ENCODE measurements at regions not wholly inside any gene's neighbourhood (a gene's known extent, or its start where the extent isn't known, plus 50 kb on each side); places are given as distances from the start of the nearest gene placed in this dataset.
"Not testable (repeated sequence)": the region's sequence is repeated elsewhere in the genome, so short reads cannot be mapped to it uniquely, and the experiment has no call there.

GRCh38 chr3:135636596-135636995, 328.9 kb upstream of the PPP2R3A start:
- no peak for DNase-seq (ENCODE audit: low read depth)

- no peak for DNase-seq (ENCODE audit: low read depth)
Observed at GRCh38 chr3:135637013-135637412, 328.5 kb upstream of the PPP2R3A start.

- no peak for DNase-seq (ENCODE audit: low read depth)
Observed at GRCh38 chr3:135641761-135642160, 323.8 kb upstream of the PPP2R3A start.

GRCh38 chr3:135645541-135645940, 320.0 kb upstream of the PPP2R3A start:
- DNase-seq (ENCODE audit: low read depth), result no peak

- no peak for DNase-seq (ENCODE audit: low read depth)
Observed at GRCh38 chr3:135646873-135647272, 318.7 kb upstream of the PPP2R3A start.

- no peak for DNase-seq (ENCODE audit: low read depth)
Observed at GRCh38 chr3:135649361-135649760, 316.2 kb upstream of the PPP2R3A start.

GRCh38 chr3:135650309-135650708, 315.2 kb upstream of the PPP2R3A start:
- DNase-seq (ENCODE audit: low read depth), result no peak

- DNase-seq (ENCODE audit: low read depth), result no peak
Observed at GRCh38 chr3:135652388-135652787, 313.1 kb upstream of the PPP2R3A start.

GRCh38 chr3:135655328-135655727, 310.2 kb upstream of the PPP2R3A start:
- DNase-seq (ENCODE audit: low read depth), result no peak

- not testable (repeated sequence) for DNase-seq (ENCODE audit: low read depth)
Observed at GRCh38 chr3:135658451-135658850, 307.1 kb upstream of the PPP2R3A start.

- no peak for DNase-seq (ENCODE audit: low read depth)
Observed at GRCh38 chr3:135667061-135667460, 298.5 kb upstream of the PPP2R3A start.

GRCh38 chr3:135674508-135674907, 291.0 kb upstream of the PPP2R3A start:
- DNase-seq (ENCODE audit: low read depth), result no peak

- no peak for DNase-seq (ENCODE audit: low read depth)
Observed at GRCh38 chr3:135678386-135678785, 287.1 kb upstream of the PPP2R3A start.

GRCh38 chr3:135688003-135688402, 277.5 kb upstream of the PPP2R3A start:
- no peak for DNase-seq (ENCODE audit: low read depth)

- no peak for DNase-seq (ENCODE audit: low read depth)
Observed at GRCh38 chr3:135690664-135691063, 274.9 kb upstream of the PPP2R3A start.

GRCh38 chr3:135691240-135691639, 274.3 kb upstream of the PPP2R3A start:
- DNase-seq (ENCODE audit: low read depth), result no peak

- no peak for DNase-seq (ENCODE audit: low read depth)
Observed at GRCh38 chr3:135694142-135694541, 271.4 kb upstream of the PPP2R3A start.

- no peak for DNase-seq (ENCODE audit: low read depth)
Observed at GRCh38 chr3:135699741-135700140, 265.8 kb upstream of the PPP2R3A start.

- DNase-seq (ENCODE audit: low read depth), result no peak
Observed at GRCh38 chr3:135706758-135707375, 258.7 kb upstream of the PPP2R3A start.

- DNase-seq (ENCODE audit: low read depth), result no peak
Observed at GRCh38 chr3:135719449-135719848, 246.1 kb upstream of the PPP2R3A start.

- DNase-seq (ENCODE audit: low read depth), result no peak
Observed at GRCh38 chr3:135728007-135728721, 237.4 kb upstream of the PPP2R3A start.

GRCh38 chr3:135731546-135731945, 234.0 kb upstream of the PPP2R3A start:
- no peak for DNase-seq (ENCODE audit: low read depth)

GRCh38 chr3:135736740-135737139, 228.8 kb upstream of the PPP2R3A start:
- DNase-seq (ENCODE audit: low read depth), result no peak

- DNase-seq (ENCODE audit: low read depth), result no peak
Observed at GRCh38 chr3:135739779-135740178, 225.7 kb upstream of the PPP2R3A start.

Data from activated T-cell treated with anti-CD3 and anti-CD28 coated beads for 48 hours (primary cell).